WI38 (cell line): ENCODE measurements at regions not wholly inside any gene's neighbourhood (a gene's known extent, or its start where the extent isn't known, plus 50 kb on each side); places are given as distances from the start of the nearest gene placed in this dataset.
"Not testable (repeated sequence)": the region's sequence is repeated elsewhere in the genome, so short reads cannot be mapped to it uniquely, and the experiment has no call there.

Experiments used
- H3K4me3 ChIP-seq: 2 replicates; pipeline ENCODE4 v1.5.1; 2011; ENCODE audit warnings: low read depth, mild to moderate bottlenecking, control low read depth, low read length
- CTCF ChIP-seq: IDR thresholded peaks from 2 replicates; pipeline ENCODE4 v1.5.1; 2012; ENCODE audit warnings: low read depth, mild to moderate bottlenecking, control low read depth, low read length

GRCh38 chr4:186829740-186830449 is 106.2 kb upstream of the FAT1 start:
- no peak overlapping the region for H3K4me3 ChIP-seq
- no peak for TF ChIP-seq CTCF

GRCh38 chr4:186831574-186831973 is 107.9 kb upstream of the FAT1 start:
- TF ChIP-seq CTCF = no peak
- H3K4me3 ChIP-seq = no peak overlapping the region

- no peak for TF ChIP-seq CTCF
These were observed 109.2 kb upstream of the FAT1 start for GRCh38 chr4:186832906-186833305.

DNA sequence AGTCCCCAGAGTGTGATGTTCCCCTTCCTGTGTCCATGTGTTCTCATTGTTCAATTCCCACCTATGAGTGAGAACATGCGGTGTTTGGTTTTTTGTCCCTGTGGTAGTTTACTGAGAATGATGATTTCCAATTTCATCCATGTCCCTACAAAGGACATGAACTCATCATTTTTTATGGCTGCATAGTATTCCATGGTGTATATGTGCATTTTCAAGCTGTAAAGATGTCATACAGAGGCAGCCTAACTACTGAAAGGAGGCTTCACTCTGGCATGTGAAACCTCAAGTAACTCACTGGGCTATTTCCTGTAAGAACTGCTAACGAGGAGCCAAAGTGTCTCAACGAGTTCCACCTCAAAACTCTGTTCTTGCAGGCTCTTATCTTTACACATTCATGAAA is 113.8 kb upstream of the FAT1 start:
- not testable (repeated sequence) for H3K4me3 ChIP-seq

More at GRCh38 chr4:186832906-186833305, 109.2 kb upstream of the FAT1 start:
- H3K4me3 ChIP-seq = no peak overlapping the region

DNA sequence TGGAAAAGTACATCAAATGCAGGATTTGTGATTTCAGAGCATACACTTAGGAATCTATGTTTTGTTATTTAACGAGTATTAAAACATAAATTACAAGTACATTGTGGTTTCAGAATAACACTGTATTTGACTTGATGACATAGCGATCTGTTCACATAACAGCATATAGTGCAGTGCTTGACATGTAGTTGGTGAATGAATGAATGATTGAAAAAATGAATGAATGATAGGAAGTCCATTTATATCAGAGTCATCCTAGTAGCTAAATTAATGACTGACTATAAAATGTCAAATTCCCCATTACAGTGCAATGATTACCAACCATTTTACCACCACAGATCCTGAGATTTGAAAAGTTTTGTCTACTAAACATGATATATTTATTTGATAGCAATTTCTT is 114.6 kb upstream of the FAT1 start:
- no peak for TF ChIP-seq CTCF
- H3K4me3 ChIP-seq = no peak overlapping the region

DNA sequence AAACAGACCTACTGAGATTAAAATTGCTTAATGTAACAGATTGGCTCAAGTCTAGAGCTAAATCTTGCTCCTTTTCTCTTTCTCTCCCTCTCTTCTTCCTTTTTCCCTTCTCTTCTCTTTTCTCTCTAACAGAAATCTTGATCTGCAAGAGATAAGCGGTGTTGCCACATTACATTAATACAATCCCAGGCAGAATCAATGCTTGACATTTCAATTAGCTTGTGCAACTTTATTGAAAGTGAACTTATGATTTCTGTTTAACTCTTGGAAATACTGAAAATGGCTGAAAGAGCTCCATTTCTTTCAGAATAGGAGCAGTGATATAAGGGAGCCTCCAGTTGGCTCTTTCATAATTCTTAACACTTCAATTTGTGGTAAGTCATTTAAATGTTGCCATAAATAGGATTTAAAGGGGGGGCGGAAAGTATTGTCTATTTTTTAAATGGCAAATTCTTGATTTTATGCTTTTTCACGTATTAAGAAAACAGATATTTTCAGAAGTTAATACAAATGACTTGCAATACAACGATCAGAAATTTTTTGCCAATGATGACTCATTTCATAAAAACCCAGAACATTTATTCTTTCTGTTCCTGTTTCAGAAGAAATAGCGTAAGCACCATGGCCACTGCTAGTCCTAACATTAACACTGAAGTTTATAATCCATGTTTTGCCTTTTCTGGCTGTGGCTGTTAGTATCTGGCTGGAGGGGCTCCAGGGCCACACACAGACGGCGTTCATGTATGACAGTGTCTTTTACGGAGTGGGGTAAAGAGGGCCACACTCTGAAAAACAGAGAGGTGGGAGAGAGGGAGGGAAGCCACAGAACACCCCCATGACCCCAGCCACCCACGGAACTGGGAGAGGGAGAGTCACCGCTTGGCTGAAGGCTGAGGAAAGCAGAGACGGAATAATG is 115.7 kb upstream of the FAT1 start:
- TF ChIP-seq CTCF = no peak
- peak overlapping the region; percentile 44 for H3K4me3 ChIP-seq

DNA sequence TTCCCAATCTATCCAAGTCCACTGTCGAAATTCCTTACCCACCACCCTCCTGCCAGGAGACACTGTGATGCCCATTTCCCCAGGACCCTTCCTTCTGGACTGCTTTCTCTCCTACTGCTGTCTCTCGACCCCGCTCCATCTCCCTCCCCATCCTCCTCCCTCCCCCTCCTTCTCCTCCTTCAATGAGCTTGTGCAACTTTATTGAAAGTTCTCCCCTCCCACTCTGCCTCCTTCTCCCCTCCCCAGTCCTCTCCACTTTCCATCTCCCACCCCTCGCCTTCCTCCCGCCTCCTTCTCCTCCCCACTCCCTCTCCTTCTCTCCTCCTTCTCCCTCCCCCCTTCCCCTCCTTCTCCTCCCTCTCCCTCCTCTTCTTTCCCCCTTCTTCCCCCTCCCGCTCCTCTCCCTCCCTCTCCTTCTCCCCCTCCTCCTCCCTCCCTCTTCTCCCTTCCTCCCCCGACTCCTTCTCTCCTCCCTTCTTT is 116.6 kb upstream of the FAT1 start:
- TF ChIP-seq CTCF = no peak
- peak overlapping the region; percentile 44 for H3K4me3 ChIP-seq
